SW 1271 (cell line): ENCODE measurements at regions not wholly inside any gene's neighbourhood (a gene's known extent, or its start where the extent isn't known, plus 50 kb on each side); places are given as distances from the start of the nearest gene placed in this dataset.

ENCODE experiments used
- DNase-seq, 2 experiments: peaks; one replicate each; lab custom pipeline; 2025; lab: John Stamatoyannopoulos, UW

- DNase-seq = no peak
Measured at GRCh38 chr5:114252226-114252625, 109.6 kb upstream of the KCNN2 start.

GRCh38 chr5:114255260-114255659 lies 106.6 kb upstream of the KCNN2 start:
- DNase-seq = no peak

DNA sequence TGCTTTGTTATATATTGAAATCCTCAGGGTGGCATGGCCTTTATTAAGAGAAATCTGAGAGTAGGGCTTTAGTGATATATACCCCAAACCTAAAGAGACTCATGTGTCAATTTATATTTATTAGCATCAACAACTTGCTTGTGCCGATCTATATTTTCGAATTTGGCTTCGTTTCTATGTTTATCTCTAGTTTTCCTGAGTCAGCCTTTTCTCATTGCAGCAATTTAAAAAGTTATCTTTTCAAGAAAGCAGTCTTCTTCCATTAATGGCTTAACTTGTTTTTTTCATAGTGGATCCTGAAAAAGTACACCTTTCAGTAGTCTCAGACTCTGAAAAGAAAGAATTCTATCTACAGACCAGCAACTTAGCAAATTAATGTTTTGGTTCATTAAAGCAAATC lies 99.9 kb upstream of the KCNN2 start:
- DNase-seq = no peak

DNA sequence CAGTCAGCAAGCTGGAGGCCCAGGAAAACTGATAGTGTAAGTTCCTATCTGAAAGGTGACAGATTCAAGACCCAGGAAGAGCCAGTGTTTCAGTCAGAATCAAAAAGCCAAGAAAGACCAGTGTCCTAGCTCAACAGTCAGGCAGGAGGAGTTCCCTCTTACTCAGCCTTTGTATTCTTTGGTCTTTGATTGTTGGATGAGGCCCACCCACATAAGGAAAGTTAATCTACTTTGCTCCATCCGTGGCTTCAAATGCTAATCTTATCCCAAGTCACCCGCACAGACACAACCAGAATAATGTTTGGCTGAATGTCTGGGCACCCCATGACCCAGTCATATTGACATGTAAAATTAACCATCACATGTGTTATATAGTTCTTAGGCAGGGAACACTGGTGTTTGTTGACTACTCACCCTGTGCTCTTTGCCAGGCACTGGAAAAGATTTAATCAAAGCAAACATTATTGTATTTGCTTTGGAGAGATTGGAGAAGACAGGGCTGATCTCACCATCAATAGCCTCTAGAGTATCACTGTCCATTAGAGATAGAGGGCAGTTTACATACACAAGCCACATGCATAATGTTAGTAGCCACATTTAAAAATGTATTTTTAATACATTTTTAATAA lies 96.3 kb upstream of the KCNN2 start:
- no peak for DNase-seq

- no peak for DNase-seq
Measured at GRCh38 chr5:114266374-114266773, 95.5 kb upstream of the KCNN2 start.

- DNase-seq = no peak
Measured at GRCh38 chr5:114296191-114296590, 65.7 kb upstream of the KCNN2 start.

DNA sequence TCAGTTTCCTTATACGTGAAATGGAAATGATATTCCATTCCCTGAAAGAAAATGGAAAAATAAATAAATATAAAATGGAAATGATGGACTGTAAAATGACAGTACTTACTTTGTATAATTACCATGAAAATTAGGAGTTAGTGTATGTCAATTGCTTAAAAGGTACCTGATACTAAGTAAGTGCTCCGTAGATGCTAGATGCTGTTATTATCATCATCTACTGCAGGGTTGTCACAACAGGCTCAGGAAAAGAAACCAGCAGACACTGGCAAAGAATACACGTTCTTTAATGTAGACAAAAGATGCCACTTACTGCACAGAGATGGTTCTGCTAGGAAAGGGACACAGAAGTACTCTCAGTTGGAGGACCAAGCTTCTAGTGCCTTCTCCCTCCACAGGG lies 64.0 kb upstream of the KCNN2 start:
- no peak for DNase-seq

GRCh38 chr5:114305402-114306207 lies 56.3 kb upstream of the KCNN2 start:
- DNase-seq = peak in 1 of 2 experiments; percentile 16

DNA sequence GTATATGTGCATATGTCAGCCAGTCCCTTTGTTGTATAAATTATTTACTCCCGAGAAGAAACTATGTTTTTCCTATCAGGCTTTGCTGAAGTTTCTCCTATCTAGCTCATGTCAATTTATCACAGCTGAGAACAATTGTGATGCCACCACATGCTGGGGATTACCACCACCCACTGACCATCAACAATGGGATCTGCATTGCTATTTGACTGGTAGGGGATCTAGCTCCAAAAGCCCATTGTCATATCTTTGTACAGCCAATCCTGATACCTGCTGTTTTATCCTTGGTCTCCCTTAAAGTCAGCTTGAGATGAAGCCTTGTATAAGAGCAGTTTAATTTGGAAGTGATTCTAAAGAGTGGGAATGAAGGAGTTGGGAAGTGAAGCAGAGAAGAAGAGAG lies 53.9 kb upstream of the KCNN2 start:
- DNase-seq = no peak

DNA sequence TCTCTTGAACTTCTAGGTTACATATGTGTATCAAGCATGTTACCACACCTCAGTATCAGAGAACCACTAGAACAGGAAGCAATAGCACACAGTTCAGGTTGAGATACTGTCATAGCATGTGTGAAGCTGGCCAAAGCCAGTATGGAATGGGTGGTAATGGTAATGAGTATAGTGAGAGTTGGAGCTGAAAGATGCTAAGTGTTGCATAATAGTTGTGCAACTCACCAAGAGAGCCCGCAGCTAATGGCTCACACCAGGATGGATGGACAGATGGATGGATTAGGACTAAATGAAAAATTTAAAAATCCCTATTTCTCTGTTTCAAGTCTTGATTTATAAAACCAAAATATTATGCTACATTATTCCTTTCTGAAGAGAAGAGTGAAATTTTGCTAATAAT lies 53.4 kb upstream of the KCNN2 start:
- no peak for DNase-seq

GRCh38 chr5:114310666-114311065 lies 51.2 kb upstream of the KCNN2 start:
- DNase-seq = no peak

GRCh38 chr5:114311281-114311680 lies 50.6 kb upstream of the KCNN2 start:
- DNase-seq = no peak

DNA sequence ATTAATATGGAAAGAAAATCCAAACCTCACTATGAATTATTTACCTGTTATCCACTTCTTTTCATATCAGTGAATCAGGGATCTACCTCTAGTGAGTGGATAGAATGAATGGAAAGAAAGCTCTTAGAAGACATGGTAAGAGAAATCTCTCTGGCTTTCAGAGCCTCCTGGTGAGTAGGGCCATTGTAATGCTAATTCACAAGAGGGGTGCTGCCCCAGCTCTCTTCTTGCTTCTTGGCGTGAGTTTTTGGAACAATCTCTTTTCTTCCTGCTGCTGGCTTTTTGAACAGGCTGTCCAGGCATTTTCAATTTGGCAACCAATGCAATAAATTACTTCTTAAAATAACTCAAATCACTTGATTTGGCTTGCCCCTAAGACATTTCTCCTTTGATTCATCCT lies 49.9 kb upstream of the KCNN2 start:
- no peak for DNase-seq
